GM12892 (cell line): ENCODE measurements at regions not wholly inside any gene's neighbourhood (a gene's known extent, or its start where the extent isn't known, plus 50 kb on each side); places are given as distances from the start of the nearest gene placed in this dataset.

Experiments
- POLR2A ChIP-seq: IDR thresholded peaks from 2 replicates; pipeline ENCODE4 v1.6.1; 2011; ENCODE audit warnings: low read depth, low read length, control low read depth
- POLR2AphosphoS5 ChIP-seq: IDR thresholded peaks from 2 replicates; pipeline ENCODE4 v1.6.1; 2011; ENCODE audit warnings: low read depth, low read length, control low read depth

DNA sequence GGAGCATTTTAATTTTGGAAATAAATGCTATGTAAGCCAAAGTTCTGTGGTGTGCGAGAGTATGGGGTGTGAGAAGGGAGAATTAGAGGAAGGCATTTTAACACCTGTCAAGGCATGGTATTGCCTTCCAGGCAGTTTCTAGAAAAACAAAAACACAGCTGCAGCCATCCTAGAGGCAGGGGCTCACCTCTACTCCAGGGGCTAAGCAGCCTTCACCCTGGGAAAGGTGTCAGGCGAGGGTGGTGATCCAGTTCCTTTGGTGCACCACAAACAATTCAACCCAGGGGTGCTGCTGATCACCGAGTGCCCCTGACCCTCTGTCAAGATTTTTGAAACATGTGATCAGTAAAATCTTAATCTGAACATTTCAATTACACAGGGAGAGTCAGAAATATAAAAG, 59.2 kb upstream of the GPR26 start:
- TF ChIP-seq POLR2AphosphoS5 (no peak), POLR2A (no peak)
